GM12891 (cell line): ENCODE measurements at regions not wholly inside any gene's neighbourhood (a gene's known extent, or its start where the extent isn't known, plus 50 kb on each side); places are given as distances from the start of the nearest gene placed in this dataset.

Experiments
- POLR2A ChIP-seq: IDR thresholded peaks from 2 replicates; pipeline ENCODE4 v1.6.1; 2011; ENCODE audit warnings: low read depth, low read length, control low read depth
- POLR2AphosphoS5 ChIP-seq: IDR thresholded peaks from 2 replicates; pipeline ENCODE4 v1.6.1; 2011; ENCODE audit warnings: low read depth, low read length, control low read depth
- TAF1 ChIP-seq: IDR thresholded peaks from 2 replicates; pipeline ENCODE4 v1.6.1; 2011; ENCODE audit warnings: low read depth, low read length, control low read depth

GRCh38 chr15:97899981-97900380 lies 60.5 kb upstream of the ARRDC4 start:
- TF ChIP-seq POLR2A (no peak), POLR2AphosphoS5 (no peak), TAF1 (no peak)
